Endodermal cell (in vitro differentiated cells): ENCODE measurements at regions not wholly inside any gene's neighbourhood (a gene's known extent, or its start where the extent isn't known, plus 50 kb on each side); places are given as distances from the start of the nearest gene placed in this dataset. TPM values are rescaled to one million over a fixed set of nuclear protein-coding genes. Genes with fewer than 3 reads are reported as not detected.

Source experiments
- DNase-seq: peaks from one replicate; pipeline ENCODE4 v3.0.0-alpha.2; 2017
- H3K27ac ChIP-seq: 2 replicates; pipeline ENCODE4 v1.5.1; 2013; ENCODE audit warnings: mild to moderate bottlenecking, low read depth, low read length, moderate library complexity
- H3K27me3 ChIP-seq: 2 replicates; pipeline ENCODE4 v1.6.1; 2013; ENCODE audit warnings: mild to moderate bottlenecking, low read length, moderate library complexity; ENCODE audit not compliant: insufficient read depth, control insufficient read depth, poor library complexity, severe bottlenecking
- H3K36me3 ChIP-seq: 2 replicates; pipeline ENCODE4 v1.7.0; 2013; ENCODE audit warnings: mild to moderate bottlenecking, low read length, moderate library complexity; ENCODE audit not compliant: control insufficient read depth, insufficient read depth
- H3K4me1 ChIP-seq: one replicate; pipeline ENCODE4 v1.7.0; 2013; ENCODE audit warnings: low read length; ENCODE audit not compliant: control insufficient read depth, insufficient read depth
- H3K4me3 ChIP-seq: 2 replicates; pipeline ENCODE4 v1.5.1; 2013; ENCODE audit warnings: mild to moderate bottlenecking, low read length, moderate library complexity
- H3K9ac ChIP-seq: 2 replicates; pipeline ENCODE4 v1.6.1; 2013; ENCODE audit warnings: mild to moderate bottlenecking, low read length, moderate library complexity; ENCODE audit not compliant: poor library complexity, severe bottlenecking; ENCODE audit errors: extremely low read depth
- H3K9me3 ChIP-seq: 2 replicates; pipeline ENCODE4 v1.6.1; 2013; ENCODE audit warnings: mild to moderate bottlenecking, low read length, moderate library complexity; ENCODE audit not compliant: control insufficient read depth
- H3K27ac Mint-ChIP-seq: 2 replicates; pipeline ENCODE4 v1.8.0; 2020; ENCODE audit warnings: mixed read lengths
- H3K27me3 Mint-ChIP-seq: 2 replicates; pipeline ENCODE4 v1.8.0; 2021; ENCODE audit warnings: mild to moderate bottlenecking, mixed read lengths; ENCODE audit not compliant: insufficient read depth
- H3K36me3 Mint-ChIP-seq: 2 replicates; pipeline ENCODE4 v1.8.0; 2020; ENCODE audit warnings: low read depth, mixed read lengths
- H3K4me1 Mint-ChIP-seq: 2 replicates; pipeline ENCODE4 v1.8.0; 2020; ENCODE audit warnings: mixed read lengths
- H3K4me3 Mint-ChIP-seq: 2 replicates; pipeline ENCODE4 v1.8.0; 2020; ENCODE audit warnings: mild to moderate bottlenecking, moderate library complexity, mixed read lengths
- H3K9me3 Mint-ChIP-seq: 2 replicates; pipeline ENCODE4 v1.8.0; 2020; ENCODE audit warnings: mild to moderate bottlenecking, mixed read lengths
- CTCF ChIP-seq: fragments of 200-600 bp; sonication (generic); conservative IDR thresholded peaks from 2 replicates; pipeline ENCODE4 v1.5.0; 2021; ENCODE audit warnings: antibody characterized with exemption, mild to moderate bottlenecking
- WGBS, 2 experiments: methylation state at CpG; one replicate each; pipeline versions ENCODE4 v1.1.5 to v1.1.7; 2013; ENCODE audit warnings: missing lambda C conversion rate in 2 of 2, mixed read lengths in 1 of 2; ENCODE audit not compliant: insufficient coverage in 1 of 2, insufficient read length in 1 of 2; 5-methylcytosine and 5-hydroxymethylcytosine counted together
- microRNA-seq: library from miRNA; unstranded; fragments of <30 nt; microRNA quantifications from one replicate; pipeline ENCODE4 v1.2.0, GENCODE V29; 2020; ENCODE audit warnings: borderline microRNAs expressed

- no peak overlapping the region for H3K4me3 Mint-ChIP-seq
- Histone ChIP-seq H3K4me3 (no peak overlapping the region), H3K4me1 (no peaks in the 10 kb centered on the region), H3K9me3 (no peaks in the 10 kb centered on the region), H3K27me3 (peaks cover 15% of the 10 kb centered on the region), H3K9ac (no peak overlapping the region), H3K36me3 (no peaks in the 10 kb centered on the region), H3K27ac (no peak overlapping the region)
- H3K27me3 Mint-ChIP-seq, result peaks cover 3% of the 10 kb centered on the region
- H3K4me1 Mint-ChIP-seq, result peaks cover 24% of the 10 kb centered on the region
- no peaks in the 10 kb centered on the region for H3K9me3 Mint-ChIP-seq
- H3K27ac Mint-ChIP-seq, result no peak overlapping the region
- TF ChIP-seq CTCF, result no peak
- WGBS, 2 experiments, result 92 to 100% methylated on average over 1 of the region's 1 CpG
- DNase-seq, result no peak
- no peaks in the 10 kb centered on the region for H3K36me3 Mint-ChIP-seq
Measured at GRCh38 chr11:19301361-19301760, 60.6 kb upstream of the E2F8 start.

- Histone ChIP-seq H3K9me3 (no peaks in the 10 kb centered on the region), H3K27me3 (peaks cover 3% of the 10 kb centered on the region), H3K36me3 (no peaks in the 10 kb centered on the region), H3K9ac (no peak overlapping the region), H3K27ac (no peak overlapping the region), H3K4me3 (no peak overlapping the region), H3K4me1 (peaks cover 3% of the 10 kb centered on the region)
- 43% methylated on average over 4 of the region's 4 CpGs; no CpG with 5 or more reads in 1 of the 2 experiments for WGBS, 2 experiments
- Mint-ChIP-seq H3K4me3 (no peak overlapping the region), H3K27me3 (no peaks in the 10 kb centered on the region), H3K36me3 (no peaks in the 10 kb centered on the region), H3K4me1 (peaks cover 44% of the 10 kb centered on the region), H3K9me3 (no peaks in the 10 kb centered on the region), H3K27ac (no peak overlapping the region)
- DNase-seq, result no peak
- TF ChIP-seq CTCF, result no peak
Measured at GRCh38 chr11:19294444-19294843, 53.7 kb upstream of the E2F8 start.

GRCh38 chr11:19291064-19291463 lies 50.3 kb upstream of the E2F8 start:
- no peak for TF ChIP-seq CTCF
- Mint-ChIP-seq H3K4me3 (no peak overlapping the region), H3K36me3 (no peaks in the 10 kb centered on the region), H3K4me1 (peaks cover 17% of the 10 kb centered on the region), H3K27ac (no peak overlapping the region), H3K9me3 (no peaks in the 10 kb centered on the region), H3K27me3 (no peaks in the 10 kb centered on the region)
- Histone ChIP-seq H3K4me1 (peaks cover 4% of the 10 kb centered on the region), H3K4me3 (no peak overlapping the region), H3K27ac (no peak overlapping the region), H3K36me3 (no peaks in the 10 kb centered on the region), H3K9me3 (no peaks in the 10 kb centered on the region), H3K27me3 (peaks cover 3% of the 10 kb centered on the region), H3K9ac (no peak overlapping the region)
- no peak for DNase-seq
- 67 to 77% methylated on average over 1 to 2 of the region's 2 CpGs for WGBS, 2 experiments

Small RNAs in the stretch of these regions (microRNA-seq; reads per million reads assigned to microRNA genes)
- not detected for gene MIR4486
